Breast epithelium (tissue), 4 donors: ENCODE measurements at regions not wholly inside any gene's neighbourhood (a gene's known extent, or its start where the extent isn't known, plus 50 kb on each side); places are given as distances from the start of the nearest gene placed in this dataset.
"Not testable (repeated sequence)": the region's sequence is repeated elsewhere in the genome, so short reads cannot be mapped to it uniquely, and the experiment has no call there.

Experiments used
- DNase-seq, 2 donors: peaks; one replicate each; pipeline ENCODE4 v3.0.0-alpha.2; 2019; ENCODE audit warnings: low spot score in 2 of 2
- H3K27ac ChIP-seq, 2 donors: fragments of 200-600 bp; sonication (generic) in 1 of 2; one replicate each; pipeline ENCODE4 v1.5.1; 2016 to 2019; ENCODE audit warnings: mild to moderate bottlenecking in 1 of 2
- H3K27me3 ChIP-seq, 2 donors: fragments of 200-600 bp; sonication (generic) in 1 of 2; one replicate each; pipeline versions ENCODE4 v1.5.1 to v1.6.0; 2017 to 2019; ENCODE audit warnings: control low read depth in 1 of 2, mild to moderate bottlenecking in 1 of 2
- H3K36me3 ChIP-seq: fragments of 200-600 bp; one replicate; pipeline ENCODE4 v1.5.1; 2019
- H3K4me1 ChIP-seq, 2 donors: fragments of 200-600 bp; sonication (generic); one replicate each; pipeline ENCODE4 v1.5.1; 2016 to 2019; ENCODE audit warnings: control low read depth in 1 of 2
- H3K4me3 ChIP-seq, 3 donors: fragments of 200-600 bp; sonication (generic); 1 replicate in 2 of 3; 2 replicates in 1 of 3; pipeline ENCODE4 v1.5.1; 2016 to 2019; ENCODE audit warnings: mild to moderate bottlenecking in 3 of 3, moderate library complexity in 2 of 3
- H3K9me3 ChIP-seq, 2 donors: fragments of 200-600 bp; sonication (generic) in 1 of 2; one replicate each; pipeline ENCODE4 v1.5.1; 2016 to 2019; ENCODE audit warnings: control low read depth in 1 of 2
- intact Hi-C: fragments of 100-400 bp; cut with DNase I; formaldehyde crosslinking; loops from one replicate; pipeline ENCODE4 v1.15.1; 2023; ENCODE audit warnings: low total_unique reads

GRCh38 chr15:20102209-20102608 is 439.4 kb downstream of the GOLGA6L6 start:
- H3K36me3 ChIP-seq, H3K4me3 ChIP-seq, H3K4me1 ChIP-seq, H3K9me3 ChIP-seq, intact Hi-C loops, H3K27ac ChIP-seq, H3K27me3 ChIP-seq: not testable (repeated sequence)
- peak in 1 of 2 donors; percentile 79 for DNase-seq

GRCh38 chr15:20101281-20101680 is 440.3 kb downstream of the GOLGA6L6 start:
- intact Hi-C loops, H3K27me3 ChIP-seq, DNase-seq, H3K36me3 ChIP-seq, H3K4me3 ChIP-seq, H3K9me3 ChIP-seq, H3K27ac ChIP-seq, H3K4me1 ChIP-seq: not testable (repeated sequence)

GRCh38 chr15:20100604-20101270 is 440.9 kb downstream of the GOLGA6L6 start:
- H3K4me3 ChIP-seq, intact Hi-C loops, H3K27ac ChIP-seq, H3K36me3 ChIP-seq, H3K9me3 ChIP-seq, DNase-seq, H3K27me3 ChIP-seq, H3K4me1 ChIP-seq: not testable (repeated sequence)

GRCh38 chr15:20095699-20096303 is 445.8 kb downstream of the GOLGA6L6 start:
- H3K27ac ChIP-seq, DNase-seq, H3K36me3 ChIP-seq, intact Hi-C loops, H3K4me1 ChIP-seq, H3K27me3 ChIP-seq, H3K9me3 ChIP-seq, H3K4me3 ChIP-seq: not testable (repeated sequence)

- H3K4me3 ChIP-seq, H3K36me3 ChIP-seq, H3K27ac ChIP-seq, H3K9me3 ChIP-seq, H3K27me3 ChIP-seq, DNase-seq, H3K4me1 ChIP-seq, intact Hi-C loops: not testable (repeated sequence)
Observed at GRCh38 chr15:20089541-20089940, 452.1 kb downstream of the GOLGA6L6 start.

GRCh38 chr15:20084026-20084425 is 457.6 kb downstream of the GOLGA6L6 start:
- H3K36me3 ChIP-seq, intact Hi-C loops, H3K9me3 ChIP-seq, DNase-seq, H3K4me3 ChIP-seq, H3K27ac ChIP-seq, H3K27me3 ChIP-seq, H3K4me1 ChIP-seq: not testable (repeated sequence)

- H3K27me3 ChIP-seq, H3K4me1 ChIP-seq, H3K36me3 ChIP-seq, DNase-seq, H3K27ac ChIP-seq, H3K4me3 ChIP-seq, intact Hi-C loops, H3K9me3 ChIP-seq: not testable (repeated sequence)
Observed at GRCh38 chr15:20074082-20074481, 467.5 kb downstream of the GOLGA6L6 start.

GRCh38 chr15:20069043-20069442 is 472.6 kb downstream of the GOLGA6L6 start:
- H3K9me3 ChIP-seq, intact Hi-C loops, H3K4me1 ChIP-seq, H3K36me3 ChIP-seq, DNase-seq, H3K27ac ChIP-seq, H3K4me3 ChIP-seq, H3K27me3 ChIP-seq: not testable (repeated sequence)

GRCh38 chr15:20066173-20066572 is 475.4 kb downstream of the GOLGA6L6 start:
- intact Hi-C loops, H3K27me3 ChIP-seq, H3K36me3 ChIP-seq, DNase-seq, H3K9me3 ChIP-seq, H3K27ac ChIP-seq, H3K4me3 ChIP-seq, H3K4me1 ChIP-seq: not testable (repeated sequence)

GRCh38 chr15:20065508-20065907 is 476.1 kb downstream of the GOLGA6L6 start:
- DNase-seq, H3K9me3 ChIP-seq, intact Hi-C loops, H3K36me3 ChIP-seq, H3K4me1 ChIP-seq, H3K27me3 ChIP-seq, H3K4me3 ChIP-seq, H3K27ac ChIP-seq: not testable (repeated sequence)

GRCh38 chr15:20063167-20063566 is 478.4 kb downstream of the GOLGA6L6 start:
- H3K27ac ChIP-seq, DNase-seq: not testable (repeated sequence)

GRCh38 chr15:20060838-20061237 is 480.8 kb downstream of the GOLGA6L6 start:
- H3K36me3 ChIP-seq, intact Hi-C loops, DNase-seq, H3K4me1 ChIP-seq, H3K27ac ChIP-seq, H3K4me3 ChIP-seq, H3K27me3 ChIP-seq, H3K9me3 ChIP-seq: not testable (repeated sequence)

More at GRCh38 chr15:20063167-20063566, 478.4 kb downstream of the GOLGA6L6 start:
- H3K36me3 ChIP-seq, H3K4me3 ChIP-seq, H3K4me1 ChIP-seq, H3K9me3 ChIP-seq, H3K27me3 ChIP-seq, intact Hi-C loops: not testable (repeated sequence)

GRCh38 chr15:20056871-20057270 is 484.7 kb downstream of the GOLGA6L6 start:
- H3K27me3 ChIP-seq, H3K4me3 ChIP-seq, H3K36me3 ChIP-seq, H3K27ac ChIP-seq, H3K9me3 ChIP-seq, intact Hi-C loops, H3K4me1 ChIP-seq, DNase-seq: not testable (repeated sequence)

- H3K27me3 ChIP-seq, intact Hi-C loops, DNase-seq, H3K9me3 ChIP-seq, H3K36me3 ChIP-seq, H3K4me1 ChIP-seq, H3K4me3 ChIP-seq, H3K27ac ChIP-seq: not testable (repeated sequence)
Observed at GRCh38 chr15:20055921-20056320, 485.7 kb downstream of the GOLGA6L6 start.
